Stimulated activated CD4-positive, alpha-beta T cell treated with anti-CD3 and anti-CD28 coated beads, Interleukin-12 subunit alpha, Interleukin-12 subunit beta, amount 100 ng/mL, for 24 hours (primary cell): ENCODE measurements at regions not wholly inside any gene's neighbourhood (a gene's known extent, or its start where the extent isn't known, plus 50 kb on each side); places are given as distances from the start of the nearest gene placed in this dataset.

ENCODE experiments used
- DNase-seq, 2 experiments: peaks; one replicate each; pipeline ENCODE4 v3.0.0-alpha.2; 2020; ENCODE audit warnings: low read depth in 2 of 2

DNA sequence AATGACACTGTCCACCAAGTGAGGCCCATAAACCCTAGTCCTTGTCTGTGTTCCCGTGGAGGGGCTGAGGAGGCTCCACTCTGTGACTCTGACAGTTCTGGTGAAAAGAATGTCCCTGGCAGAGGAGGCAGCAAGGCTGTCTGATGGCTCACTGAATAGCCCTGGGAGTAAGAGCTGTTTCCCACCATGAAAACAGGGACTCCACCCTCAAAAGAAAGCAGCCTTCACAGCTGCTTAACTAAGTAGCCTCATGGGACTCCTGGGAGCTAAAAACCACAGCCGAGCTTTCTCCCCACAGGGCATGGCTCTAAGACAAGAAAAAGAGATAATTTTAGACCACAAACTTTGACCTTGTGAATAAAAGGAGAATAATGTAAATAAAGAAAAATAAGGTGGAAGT, 135.1 kb upstream of the FRY start:
- no peak for DNase-seq

DNA sequence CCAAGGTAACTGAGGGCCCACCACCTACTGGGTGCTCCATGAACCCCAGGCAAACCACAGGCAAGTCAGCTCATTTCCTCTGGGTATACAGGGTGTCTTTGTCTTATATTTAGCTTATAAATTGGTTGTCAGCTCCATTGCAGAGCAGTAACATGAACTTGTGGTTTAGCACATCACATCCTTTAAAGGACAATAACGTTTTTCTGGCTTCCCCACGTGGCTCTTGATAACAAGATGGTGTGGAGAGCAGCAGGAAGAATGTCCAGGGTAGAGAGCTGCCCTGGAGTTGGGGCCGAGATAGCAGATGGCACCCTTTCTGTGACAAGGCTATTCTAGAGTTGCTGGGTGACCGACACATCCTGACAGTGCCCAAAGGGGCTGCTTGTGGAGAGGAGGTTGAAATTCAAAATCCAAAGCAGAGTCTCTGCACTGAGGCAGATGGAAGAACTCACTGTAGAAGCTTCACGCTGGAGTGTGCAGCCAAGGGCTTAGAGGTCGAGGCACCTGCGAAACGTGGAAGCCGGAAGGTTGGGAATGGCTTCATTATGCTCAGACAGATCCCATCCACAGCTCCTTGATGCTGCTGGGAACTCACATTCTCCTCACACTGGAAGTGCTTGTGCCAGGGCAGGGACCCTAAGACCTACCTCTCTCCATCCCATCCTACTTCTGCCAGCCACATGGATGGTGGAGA, 133.0 kb upstream of the FRY start:
- no peak for DNase-seq

DNA sequence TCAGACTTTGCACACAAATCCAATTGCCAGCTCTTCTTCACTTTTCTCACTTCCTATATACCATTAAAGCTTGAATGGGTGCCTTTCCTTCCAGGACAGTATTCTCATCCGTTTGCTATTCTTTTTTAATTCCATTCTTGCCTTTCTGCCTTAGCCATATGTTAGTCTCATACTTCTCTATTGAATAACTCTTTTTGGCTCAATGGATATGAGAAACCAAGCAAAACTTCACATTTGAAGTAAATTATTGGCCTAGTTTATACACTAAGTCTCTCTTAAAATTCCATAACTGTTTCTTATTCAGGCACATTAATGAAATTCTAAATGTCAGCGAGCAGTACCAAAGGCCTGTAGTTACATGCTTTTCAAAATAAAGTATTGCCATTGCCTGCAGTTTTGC, 129.6 kb upstream of the FRY start:
- DNase-seq: no peak

DNA sequence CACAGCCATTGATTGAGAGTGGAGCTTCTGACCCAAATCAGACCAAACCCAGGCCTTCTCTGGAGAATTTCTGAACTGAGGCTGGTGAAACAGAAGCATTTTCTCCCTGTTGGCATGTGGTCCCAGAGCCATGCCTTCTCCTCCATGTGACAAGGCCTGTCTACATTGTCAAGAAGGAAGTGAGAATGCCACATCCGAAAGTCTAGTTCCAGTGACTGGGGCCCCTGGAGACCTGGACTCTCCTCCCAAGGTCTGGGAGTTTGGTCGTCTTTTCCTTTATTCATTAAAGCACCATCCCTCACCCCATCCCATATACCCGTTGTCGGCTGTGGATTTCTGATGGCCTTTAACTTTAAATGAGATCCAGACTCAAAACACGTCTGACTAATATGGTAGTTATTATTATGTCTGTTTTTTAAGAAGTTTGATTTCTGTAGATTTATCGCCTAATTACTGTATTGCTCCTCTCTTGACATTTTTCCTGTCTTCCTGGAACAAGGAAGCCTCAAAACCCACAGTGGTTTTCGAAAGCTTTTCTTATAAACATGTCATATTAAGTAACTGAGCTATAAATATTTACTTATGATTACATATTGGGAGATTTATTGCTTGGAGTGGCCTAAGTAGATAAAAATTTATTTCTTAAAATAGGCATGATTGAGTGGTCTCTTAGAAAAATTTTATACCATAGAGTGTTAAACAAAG, 128.3 kb upstream of the FRY start:
- DNase-seq: no peak

DNA sequence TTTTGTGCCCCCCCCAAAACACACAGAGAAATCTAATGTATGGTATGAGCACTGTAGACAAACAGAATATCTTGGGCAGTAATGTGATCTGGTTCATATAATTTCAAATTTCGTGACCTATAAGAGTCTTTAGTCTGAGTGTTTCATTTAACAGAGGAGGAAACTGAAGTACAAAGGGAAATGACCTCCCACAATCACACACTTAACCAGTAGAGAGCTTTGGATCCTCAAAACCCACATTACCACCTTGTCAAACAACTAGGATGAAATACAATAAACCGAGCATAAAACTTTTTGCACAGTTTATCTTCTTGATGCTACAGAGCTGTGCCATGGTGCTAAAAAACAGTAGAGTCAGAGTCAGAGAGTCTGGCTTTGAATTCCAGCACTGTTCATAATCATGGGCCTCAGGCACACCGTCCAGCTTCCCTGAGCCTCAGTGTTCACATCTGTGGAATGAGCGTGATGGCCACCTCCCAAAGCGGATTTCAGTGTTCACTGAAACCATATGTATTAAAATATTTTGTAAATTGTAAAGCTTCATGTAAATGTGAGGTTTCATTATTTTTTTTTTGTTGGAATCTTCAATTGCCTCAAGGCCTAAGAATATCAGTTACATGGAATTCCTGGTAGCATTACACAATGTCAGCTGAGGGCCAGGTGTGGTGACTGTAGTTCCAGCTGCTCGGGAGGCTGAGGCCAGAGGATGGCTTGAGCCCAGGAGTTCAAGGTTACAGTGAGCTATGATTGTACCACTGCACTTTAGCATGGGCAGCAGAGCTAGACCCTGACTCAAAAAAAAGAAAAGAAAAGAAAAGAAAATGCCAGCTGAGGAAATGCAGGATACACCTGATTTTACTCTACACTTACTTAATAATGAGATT, 126.4 kb upstream of the FRY start:
- no peak for DNase-seq

- DNase-seq: no peak
These were observed 125.6 kb upstream of the FRY start for GRCh38 chr13:31905961-31906360.

DNA sequence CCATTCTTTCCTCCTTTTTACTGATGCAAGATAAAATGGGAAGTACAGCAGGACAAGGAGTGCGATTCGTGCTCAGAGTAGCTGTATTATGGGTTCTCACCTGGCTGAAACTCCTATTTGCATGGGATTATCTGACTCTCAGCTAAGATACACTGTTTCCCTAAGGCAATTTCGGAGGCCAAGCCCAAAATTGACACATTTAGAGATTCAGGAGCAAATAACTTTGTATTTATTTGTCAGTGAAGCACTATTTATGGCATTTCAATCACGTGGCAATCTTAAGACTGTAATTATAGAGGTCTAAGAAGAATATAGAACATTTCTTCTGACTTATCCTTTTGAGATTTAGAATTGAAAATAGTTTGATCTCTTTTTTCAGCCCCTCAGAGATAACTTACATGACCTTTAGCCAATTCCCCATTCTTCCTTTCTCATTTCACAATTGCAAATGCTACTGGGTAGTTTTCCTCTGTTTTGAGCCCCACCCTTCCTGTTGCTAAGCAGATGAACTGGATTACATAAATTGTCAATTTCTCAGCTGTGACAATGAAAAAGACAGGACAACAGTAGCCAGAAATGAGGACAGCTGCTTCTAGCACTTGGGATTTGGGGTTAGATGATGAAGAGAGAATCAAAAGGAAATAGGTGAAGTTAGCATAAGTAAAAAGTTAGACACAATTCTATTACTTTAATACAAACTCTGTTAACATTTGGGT, 122.7 kb upstream of the FRY start:
- no peak for DNase-seq

- peak in 1 of 2 experiments; percentile 20 for DNase-seq
These were observed 121.6 kb upstream of the FRY start for GRCh38 chr13:31909864-31910551.

GRCh38 chr13:31910633-31911032, 120.9 kb upstream of the FRY start:
- DNase-seq: no peak

GRCh38 chr13:31912647-31913401, 118.8 kb upstream of the FRY start:
- no peak for DNase-seq

DNA sequence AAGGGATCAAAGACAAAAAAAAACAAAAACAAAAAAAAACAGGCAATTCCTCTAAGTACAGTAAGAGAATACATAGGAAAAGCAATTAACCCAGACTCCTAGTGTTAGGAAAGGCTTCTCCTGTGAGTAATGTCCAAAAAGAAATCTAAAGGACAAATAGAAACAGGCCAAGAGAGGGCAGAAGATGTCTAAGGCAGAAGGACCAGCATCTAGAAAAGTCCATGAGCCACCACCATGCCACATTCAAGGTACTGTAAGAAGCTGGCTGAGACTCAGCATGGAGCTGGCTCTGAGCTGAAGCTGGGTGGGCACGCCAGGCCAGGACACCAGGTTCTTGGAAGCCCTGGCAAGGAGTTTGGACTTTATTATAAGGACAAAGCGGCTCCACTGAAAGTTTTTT, 118.1 kb upstream of the FRY start:
- DNase-seq: no peak

- DNase-seq: no peak
These were observed 116.7 kb upstream of the FRY start for GRCh38 chr13:31914843-31915242.

- DNase-seq: no peak
These were observed 112.9 kb upstream of the FRY start for GRCh38 chr13:31918707-31919106.

DNA sequence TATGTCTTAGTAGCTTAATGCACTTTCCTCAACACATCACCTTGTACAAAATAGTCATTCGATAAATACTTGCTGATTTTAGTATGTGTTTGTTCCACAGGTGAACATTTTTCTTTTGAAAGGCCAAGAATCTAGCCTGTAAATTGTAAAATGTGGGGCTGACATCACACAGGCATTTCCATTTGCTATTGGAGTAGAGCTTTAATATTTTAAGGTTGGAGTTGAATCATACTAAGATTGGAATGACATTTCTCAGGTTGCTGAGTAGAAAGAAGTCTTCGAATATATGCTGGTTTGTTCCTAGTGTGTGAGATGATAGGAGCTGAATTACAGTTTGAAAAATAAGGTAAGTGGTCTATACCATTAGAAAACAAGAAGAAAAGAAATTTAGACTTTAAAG, 112.3 kb upstream of the FRY start:
- no peak for DNase-seq

GRCh38 chr13:31919971-31920726, 111.4 kb upstream of the FRY start:
- no peak for DNase-seq

- no peak for DNase-seq
These were observed 110.9 kb upstream of the FRY start for GRCh38 chr13:31920727-31921100.

DNA sequence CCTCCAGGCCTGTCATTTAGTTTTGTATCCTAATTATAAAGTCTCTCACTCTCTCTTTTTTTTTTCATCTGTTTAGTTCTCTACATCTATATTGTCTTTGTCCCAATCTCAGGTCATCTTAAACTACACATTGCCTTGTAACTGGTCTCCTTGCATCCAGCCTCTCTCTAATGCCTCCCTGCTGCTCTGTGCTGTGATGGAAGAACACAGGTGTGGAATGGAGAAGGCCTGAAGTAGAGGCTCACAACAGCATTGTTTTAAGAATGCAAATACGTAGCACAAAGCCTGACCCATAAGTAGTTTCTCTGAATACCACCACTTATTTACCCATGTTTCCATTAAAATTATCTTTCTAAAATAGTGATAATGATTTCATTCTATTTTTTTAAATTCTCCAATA, 108.8 kb upstream of the FRY start:
- no peak for DNase-seq

DNA sequence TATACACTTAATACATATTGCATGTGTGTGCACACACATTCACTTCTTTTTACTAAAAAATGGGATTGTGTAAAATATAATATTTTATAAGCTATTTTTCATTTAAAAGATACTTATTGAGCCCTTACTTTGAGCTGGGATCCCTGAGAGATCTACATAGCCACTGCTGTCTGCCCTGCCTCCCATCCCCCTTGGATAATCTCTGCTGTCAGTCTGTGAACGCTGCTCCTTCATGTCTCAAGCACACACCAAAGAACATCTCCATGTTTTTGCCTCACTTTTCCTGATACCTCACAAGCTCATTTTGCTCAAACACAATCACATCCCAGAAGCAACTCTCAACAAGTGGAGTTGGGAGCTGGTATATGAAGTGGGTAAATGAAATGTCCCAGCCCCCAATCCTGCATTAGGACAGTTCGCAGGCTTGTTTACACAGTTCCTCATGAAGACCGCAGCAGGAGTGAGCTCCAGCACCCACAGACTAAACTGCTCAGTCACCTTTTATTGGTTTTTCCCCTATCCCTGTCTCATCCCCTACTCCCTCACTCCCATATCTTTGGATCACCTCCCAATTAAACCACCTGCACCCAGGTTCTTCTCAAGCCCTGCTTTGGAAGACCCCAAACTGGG, 108.3 kb upstream of the FRY start:
- no peak for DNase-seq

DNA sequence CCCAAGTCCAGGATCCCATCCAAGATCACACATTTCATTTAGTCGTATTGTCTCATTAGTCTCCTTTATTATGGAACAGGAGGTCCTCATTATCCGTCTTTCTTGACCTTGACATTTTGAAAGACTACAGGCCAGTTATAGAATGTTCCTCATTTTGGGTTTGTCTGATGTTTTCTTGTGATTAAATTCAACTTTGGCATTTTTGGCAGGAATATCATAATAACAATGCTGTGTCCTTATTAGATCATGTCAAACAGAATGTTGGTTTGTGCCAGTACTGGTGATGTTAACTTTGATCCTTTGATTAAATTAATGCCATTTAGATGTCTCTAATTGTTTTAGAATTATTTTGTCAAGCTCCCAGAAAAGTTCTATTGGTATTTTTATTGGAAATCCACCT, 106.5 kb upstream of the FRY start:
- no peak for DNase-seq
